GM12878 (cell line): ENCODE measurements at regions not wholly inside any gene's neighbourhood (a gene's known extent, or its start where the extent isn't known, plus 50 kb on each side); places are given as distances from the start of the nearest gene placed in this dataset.

ENCODE experiments used
- ATAC-seq: fragments of 200-7000 bp; cut with Tn5 transposase; 3 replicates; pipeline ENCODE4 v1.9.1; 2020; ENCODE audit warnings: mild to moderate bottlenecking, moderate library complexity
- BruUV-seq: library from RNA; stranded (reverse); fragments of 400-500 nt; replicated peaks from 2 replicates; lab custom pipeline; 2021; lab: Mats Ljungman, UMichigan
- CTCF ChIA-PET: fragments of 300-600 bp; sonication (Branson Sonifier 250); formaldehyde crosslinking; extraction: SDS; loops from one replicate; lab custom pipeline; 2021; ENCODE audit warnings: inconsistent platforms; lab: Yijun Ruan, JAX
- POLR2A ChIA-PET: fragments of 350-600 bp; formaldehyde crosslinking; extraction: SDS; loops from one replicate; lab custom pipeline; 2021; ENCODE audit warnings: inconsistent platforms; lab: Charles Lee
- RAD21 ChIA-PET: fragments of 300-600 bp; sonication (Branson Sonifier 250); formaldehyde crosslinking; loops from one replicate; lab custom pipeline; 2023; ENCODE audit warnings: antibody characterized with exemption; ENCODE audit not compliant: unreplicated experiment; lab: Charles Lee
- SMC1A ChIA-PET: fragments of 300-600 bp; sonication (Branson Sonifier 250); formaldehyde crosslinking; loops from one replicate; lab custom pipeline; 2023; ENCODE audit not compliant: unreplicated experiment, uncharacterized antibody; lab: Charles Lee
- DNase-seq: peaks from one replicate; pipeline ENCODE4 v3.0.0-alpha.2; 2011; ENCODE audit warnings: low read depth, low spot score
- FAIRE-seq: peaks from 3 replicates; lab custom pipeline; 2011; peaks lifted over from hg19 to GRCh38; lab: Jason Lieb, UNC
- H2AFZ ChIP-seq: 2 replicates; pipeline ENCODE4 v1.6.0; 2011; ENCODE audit warnings: low read depth, low read length, control low read depth; ENCODE audit not compliant: control insufficient read depth
- H3K27ac ChIP-seq: 2 replicates; pipeline ENCODE4 v1.5.1; 2011; ENCODE audit warnings: control low read depth; ENCODE audit not compliant: control insufficient read depth, insufficient read depth
- H3K27me3 ChIP-seq, 2 experiments: replicated peaks in 1 of 2; 2 replicates each; pipeline versions ENCODE4 v1.6.0 to v1.6.1; 2011; ENCODE audit warnings: low read length in 1 of 2; ENCODE audit not compliant: control insufficient read depth in 2 of 2, insufficient read depth in 2 of 2
- H3K36me3 ChIP-seq, 2 experiments: 2 replicates each; pipeline ENCODE4 v1.5.1; 2011; ENCODE audit warnings: low read length in 1 of 2; ENCODE audit not compliant: control insufficient read depth in 2 of 2, insufficient read depth in 2 of 2
- H3K4me1 ChIP-seq: 2 replicates; pipeline ENCODE4 v1.6.1; 2011; ENCODE audit warnings: mild to moderate bottlenecking, low read length, moderate library complexity, mixed read lengths; ENCODE audit not compliant: control insufficient read depth, insufficient read depth
- H3K4me2 ChIP-seq: 2 replicates; pipeline ENCODE4 v1.6.0; 2011; ENCODE audit warnings: control low read depth; ENCODE audit not compliant: control insufficient read depth, insufficient read depth
- H3K4me3 ChIP-seq: fragments of 200-600 bp; sonication (generic); 2 replicates; pipeline ENCODE4 v1.5.1; 2016
- H3K79me2 ChIP-seq: 2 replicates; pipeline ENCODE4 v1.6.0; 2011; ENCODE audit warnings: low read length; ENCODE audit not compliant: control insufficient read depth, insufficient read depth
- H3K9ac ChIP-seq: 2 replicates; pipeline ENCODE4 v1.8.0; 2011; ENCODE audit warnings: low read length, control low read depth, mixed read lengths; ENCODE audit not compliant: control insufficient read depth, insufficient read depth
- H3K9me3 ChIP-seq: replicated peaks from 3 replicates; pipeline ENCODE4 v1.5.1; 2011; ENCODE audit warnings: mild to moderate bottlenecking, low read length; ENCODE audit not compliant: control insufficient read depth, insufficient read depth
- H4K20me1 ChIP-seq: 2 replicates; pipeline ENCODE4 v1.6.0; 2011; ENCODE audit not compliant: control insufficient read depth, insufficient read depth
- BCL11A ChIP-seq: IDR thresholded peaks from 2 replicates; pipeline ENCODE4 v1.6.1; 2011; ENCODE audit warnings: low read depth, low read length
- CREM ChIP-seq: IDR thresholded peaks from 2 replicates; pipeline ENCODE4 v1.6.1; 2014; ENCODE audit warnings: antibody characterized with exemption, low read depth
- POLR2AphosphoS2 ChIP-seq: IDR thresholded peaks from 2 replicates; pipeline ENCODE4 v1.6.1; 2011; ENCODE audit warnings: low read depth, mild to moderate bottlenecking, low read length, improper control_type of control experiment, moderate library complexity
- REST ChIP-seq: IDR thresholded peaks from 2 replicates; pipeline ENCODE4 v1.6.1; 2012; ENCODE audit warnings: mild to moderate bottlenecking, low read depth, low read length
- SMAD1 ChIP-seq: fragments of 450-650 bp; IDR thresholded peaks from 2 replicates; pipeline ENCODE4 v1.6.1; 2018; ENCODE audit warnings: mild to moderate bottlenecking, low read depth; ENCODE audit not compliant: partially characterized antibody
- ZNF592 ChIP-seq: fragments of 450-650 bp; IDR thresholded peaks from 2 replicates; pipeline ENCODE4 v1.6.1; 2017; ENCODE audit warnings: mild to moderate bottlenecking, moderate library complexity
- WGBS: methylation state at CpG from one replicate; pipeline ENCODE4 v1.1.6; 2016; ENCODE audit warnings: low lambda C conversion rate; ENCODE audit not compliant: insufficient replicate concordance, insufficient coverage; ENCODE audit errors: missing lambda C conversion rate; 5-methylcytosine and 5-hydroxymethylcytosine counted together
- in situ Hi-C: fragments of 300-500 bp; cut with MboI; formaldehyde crosslinking; loops from 9 replicates; pipeline ENCODE4 v1.14.3; 2018; ENCODE audit warnings: mixed read lengths
- intact Hi-C: fragments of 100-400 bp; cut with micrococcal nuclease; formaldehyde crosslinking; loops from one replicate; pipeline ENCODE4 v1.14.2; 2022; ENCODE audit not compliant: unreplicated experiment

- TF ChIP-seq REST (no peak), SMAD1 (no peak), BCL11A (no peak), ZNF592 (no peak), CREM (no peak), POLR2AphosphoS2 (no peak)
- no peaks in the 10 kb centered on the region for H3K9me3 ChIP-seq
- WGBS, result 60% methylated on average over 29 of the region's 29 CpGs
- no peak overlapping the region for H3K4me3 ChIP-seq
- no peaks in the 10 kb centered on the region for H4K20me1 ChIP-seq
- intact Hi-C loops (no loop called here), in situ Hi-C loops (no loop called here)
- POLR2A ChIA-PET, result no interaction called here
- CTCF ChIA-PET, result no interaction called here
- RAD21 ChIA-PET, result no interaction called here
- FAIRE-seq (no peak), ATAC-seq (no peak), DNase-seq (no peak)
- H3K36me3 ChIP-seq, result no peaks in the 10 kb centered on the region
- no peak overlapping the region for H3K9ac ChIP-seq
- no peak overlapping the region for H2AFZ ChIP-seq
- H3K4me2 ChIP-seq, result no peak overlapping the region
- no peaks in the 10 kb centered on the region for H3K27me3 ChIP-seq
- SMC1A ChIA-PET, result no interaction called here
- no peaks in the 10 kb centered on the region for H3K4me1 ChIP-seq
- BruUV-seq, result no TSS peak
- no peak overlapping the region for H3K27ac ChIP-seq
- no peaks in the 10 kb centered on the region for H3K79me2 ChIP-seq
Measured at GRCh38 chr10:3636356-3637181, 148.4 kb downstream of the KLF6 start.
